BJ (cell line): ENCODE measurements at regions not wholly inside any gene's neighbourhood (a gene's known extent, or its start where the extent isn't known, plus 50 kb on each side); places are given as distances from the start of the nearest gene placed in this dataset.

ENCODE experiments used
- CTCF ChIA-PET: fragments of 350-600 bp; formaldehyde crosslinking; extraction: SDS; loops from one replicate; lab custom pipeline; 2021; ENCODE audit warnings: antibody characterized with exemption, inconsistent platforms; lab: Yijun Ruan, JAX
- POLR2A ChIA-PET: fragments of 300-600 bp; sonication (Branson Sonifier 250); formaldehyde crosslinking; extraction: SDS; loops from one replicate; lab custom pipeline; 2021; ENCODE audit warnings: antibody characterized with exemption; lab: Charles Lee
- DNase-seq: peaks from one replicate; pipeline ENCODE4 v3.0.0-alpha.2; 2011; ENCODE audit warnings: low read depth
- H3K27me3 ChIP-seq: 2 replicates; pipeline ENCODE4 v1.6.0; 2011; ENCODE audit warnings: low read length; ENCODE audit not compliant: control insufficient read depth, insufficient read depth
- H3K36me3 ChIP-seq: 2 replicates; pipeline ENCODE4 v1.5.1; 2011; ENCODE audit warnings: low read length; ENCODE audit not compliant: control insufficient read depth, insufficient read depth
- H3K4me3 ChIP-seq: 2 replicates; pipeline ENCODE4 v1.5.1; 2011; ENCODE audit warnings: low read depth, mild to moderate bottlenecking, control low read depth, low read length
- CTCF ChIP-seq: IDR thresholded peaks from 2 replicates; pipeline ENCODE4 v1.5.1; 2011; ENCODE audit warnings: low read depth, mild to moderate bottlenecking, control low read depth, inconsistent platforms, low read length, moderate library complexity; ENCODE audit not compliant: insufficient read depth

GRCh38 chr1:5453347-5453746, 538.9 kb downstream of the NPHP4 start:
- Histone ChIP-seq H3K4me3 (no peak overlapping the region), H3K27me3 (no peaks in the 10 kb centered on the region), H3K36me3 (no peaks in the 10 kb centered on the region)
- DNase-seq = no peak
- TF ChIP-seq CTCF = no peak
- ChIA-PET CTCF (interaction anchor here (0.6 kb wide), 1 partner anchor 241 kb away, joined by 3 read pairs; no protein-coding TSS in a partner anchor), POLR2A (no interaction called here)

- Histone ChIP-seq H3K27me3 (no peaks in the 10 kb centered on the region), H3K36me3 (no peaks in the 10 kb centered on the region), H3K4me3 (no peak overlapping the region)
- no peak for TF ChIP-seq CTCF
- CTCF ChIA-PET = no interaction called here
- POLR2A ChIA-PET = no interaction called here
- DNase-seq = no peak
These were observed 540.6 kb downstream of the NPHP4 start for GRCh38 chr1:5451671-5452070.

GRCh38 chr1:5448486-5448885, 543.7 kb downstream of the NPHP4 start:
- ChIA-PET CTCF (no interaction called here), POLR2A (no interaction called here)
- TF ChIP-seq CTCF = no peak
- DNase-seq = no peak
- Histone ChIP-seq H3K27me3 (no peaks in the 10 kb centered on the region), H3K36me3 (no peaks in the 10 kb centered on the region), H3K4me3 (no peak overlapping the region)

GRCh38 chr1:5447503-5447960, 544.7 kb downstream of the NPHP4 start:
- no peak for TF ChIP-seq CTCF
- H3K4me3 ChIP-seq = no peak overlapping the region
- ChIA-PET POLR2A (no interaction called here), CTCF (no interaction called here)
- no peak for DNase-seq
- H3K27me3 ChIP-seq = no peaks in the 10 kb centered on the region
- no peaks in the 10 kb centered on the region for H3K36me3 ChIP-seq

- CTCF ChIA-PET = no interaction called here
- POLR2A ChIA-PET = no interaction called here
- no peak for DNase-seq
- Histone ChIP-seq H3K4me3 (no peak overlapping the region), H3K36me3 (no peaks in the 10 kb centered on the region), H3K27me3 (no peaks in the 10 kb centered on the region)
- no peak for TF ChIP-seq CTCF
These were observed 547.8 kb downstream of the NPHP4 start for GRCh38 chr1:5444396-5444795.
